Transverse colon (tissue), 4 donors: ENCODE measurements at regions not wholly inside any gene's neighbourhood (a gene's known extent, or its start where the extent isn't known, plus 50 kb on each side); places are given as distances from the start of the nearest gene placed in this dataset.
"Not testable (repeated sequence)": the region's sequence is repeated elsewhere in the genome, so short reads cannot be mapped to it uniquely, and the experiment has no call there.

Source experiments
- CTCF ChIP-seq, 5 experiments: fragments of 200-600 bp in 3 of 5; fragments of 450-650 bp in 2 of 5; sonication (generic) in 3 of 5; IDR thresholded peaks; 1 replicate in 2 of 5; 2 replicates in 3 of 5; pipeline ENCODE4 v1.5.1; 2016 to 2017; ENCODE audit warnings: antibody characterized with exemption in 5 of 5, inconsistent platforms in 3 of 5, mild to moderate bottlenecking in 2 of 5, moderate library complexity in 1 of 5
- POLR2A ChIP-seq: fragments of 450-650 bp; IDR thresholded peaks from one replicate; pipeline ENCODE4 v1.6.1; 2016; ENCODE audit warnings: antibody characterized with exemption, mild to moderate bottlenecking, moderate library complexity
- POLR2AphosphoS5 ChIP-seq, 3 donors: sonication (generic); formaldehyde crosslinking; IDR thresholded peaks; one replicate each; pipeline ENCODE4 v1.6.1; 2016; ENCODE audit warnings: antibody characterized with exemption in 3 of 3

- TF ChIP-seq CTCF (IDR thresholded peaks at IDR 0.05), result peak; percentile 8 to 27 (median 21)
- not testable (repeated sequence) for TF ChIP-seq POLR2A; POLR2AphosphoS5 (IDR thresholded peaks at IDR 0.05)
Observed at GRCh38 chrX:41024335-41024734, 60.9 kb upstream of the USP9X start.
